ENCODE measurements at regions not wholly inside any gene's neighbourhood (a gene's known extent, or its start where the extent isn't known, plus 50 kb on each side); places are given as distances from the start of the nearest gene placed in this dataset.
A peak's percentile ranks its signal among the peaks of the same experiment; 100 is the strongest.

- Histone ChIP-seq H3K4me1 (no peaks in the 10 kb centered on the region), H3K4me3 (no peak overlapping the region), H3K27me3 (no peaks in the 10 kb centered on the region), H3K36me3 (no peaks in the 10 kb centered on the region), H3K27ac (no peak overlapping the region), H3K9me3 (no peaks in the 10 kb centered on the region)
- 31 to 43% (median 37%) methylated on average over 1 of the region's 1 CpG for WGBS, 4 donors
- intact Hi-C loops (cut with DNase I), result loop anchor here in 1 of 10 donors (5.0 kb wide), 1 partner anchor 522 kb away; no protein-coding TSS in a partner anchor
- no peak for DNase-seq
- no peak for ATAC-seq
- no peak for TF ChIP-seq POLR2A (IDR thresholded peaks at IDR 0.05)
- TF ChIP-seq CTCF (IDR thresholded peaks at IDR 0.05), result no peak
Measured at GRCh38 chr2:80854831-80855230, 550.3 kb upstream of the LRRTM1 start.

- Histone ChIP-seq H3K36me3 (no peaks in the 10 kb centered on the region), H3K27ac (no peak overlapping the region), H3K4me3 (no peak overlapping the region), H3K27me3 (no peaks in the 10 kb centered on the region), H3K4me1 (no peaks in the 10 kb centered on the region), H3K9me3 (no peaks in the 10 kb centered on the region)
- TF ChIP-seq POLR2A (IDR thresholded peaks at IDR 0.05) (no peak), CTCF (IDR thresholded peaks at IDR 0.05) (no peak)
- 38 to 45% (median 40%) methylated on average over 2 of the region's 2 CpGs for WGBS, 4 donors
- ATAC-seq (no peak), DNase-seq (no peak)
- intact Hi-C loops (cut with DNase I), result loop anchor here in 1 of 10 donors (5.0 kb wide), 1 partner anchor 525 kb away; no protein-coding TSS in a partner anchor
Measured at GRCh38 chr2:80852808-80853139, 548.2 kb upstream of the LRRTM1 start.

GRCh38 chr2:80852079-80852807 is 547.7 kb upstream of the LRRTM1 start:
- 72 to 82% (median 75%) methylated on average over 4 of the region's 4 CpGs for WGBS, 4 donors
- Histone ChIP-seq H3K9me3 (no peaks in the 10 kb centered on the region), H3K27me3 (no peaks in the 10 kb centered on the region), H3K27ac (no peak overlapping the region), H3K36me3 (no peaks in the 10 kb centered on the region), H3K4me3 (no peak overlapping the region), H3K4me1 (no peaks in the 10 kb centered on the region)
- no peak for DNase-seq
- intact Hi-C loops (cut with DNase I), result loop anchor here in 1 of 10 donors (5.0 kb wide), 1 partner anchor 525 kb away; no protein-coding TSS in a partner anchor
- TF ChIP-seq CTCF (IDR thresholded peaks at IDR 0.05) (no peak), POLR2A (IDR thresholded peaks at IDR 0.05) (no peak)
- no peak for ATAC-seq

- Histone ChIP-seq H3K4me1 (no peaks in the 10 kb centered on the region), H3K36me3 (no peaks in the 10 kb centered on the region), H3K27me3 (no peaks in the 10 kb centered on the region), H3K4me3 (no peak overlapping the region), H3K9me3 (peaks cover 0 to 6% (median 0%) of the 10 kb centered on the region in 12 donors), H3K27ac (no peak overlapping the region)
- 60 to 69% (median 64%) methylated on average over 5 of the region's 5 CpGs for WGBS, 4 donors
- ATAC-seq, result peak in 3 of 4 donors; percentile 36 to 70 (median 45)
- TF ChIP-seq POLR2A (IDR thresholded peaks at IDR 0.05), result no peak
- no peak for TF ChIP-seq CTCF (IDR thresholded peaks at IDR 0.05)
- intact Hi-C loops (cut with DNase I), result no loop called here
- DNase-seq, result no peak
Measured at GRCh38 chr2:80830891-80831290, 526.3 kb upstream of the LRRTM1 start.

Measured in heart left ventricle (tissue), 16 donors.